ENCODE measurements at regions not wholly inside any gene's neighbourhood (a gene's known extent, or its start where the extent isn't known, plus 50 kb on each side); places are given as distances from the start of the nearest gene placed in this dataset.

DNA sequence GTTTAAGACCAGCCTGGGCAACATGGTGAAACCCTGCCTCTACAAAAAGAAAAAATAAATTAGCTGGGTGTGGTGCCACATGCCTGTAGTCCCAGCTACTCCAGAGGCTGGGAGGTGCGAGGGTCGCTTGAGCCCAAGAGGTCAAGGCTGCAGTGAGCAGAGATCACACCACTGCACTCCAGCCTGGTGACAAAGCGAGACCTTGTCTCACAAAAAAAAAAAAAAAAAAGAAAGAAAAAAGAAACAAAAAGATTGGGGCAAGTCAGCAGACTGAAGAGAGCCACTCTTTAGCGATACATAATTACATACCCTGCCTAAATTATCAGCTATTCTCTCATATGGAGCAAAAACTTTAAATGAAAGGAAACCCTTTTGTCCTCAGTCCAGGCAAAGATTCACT is 53.6 kb upstream of the MAP3K13 start (continued):
- TF ChIP-seq ZXDC (CRISPR knock-in tag; IDR thresholded peaks at IDR 0.05) (no peak), ZNF501 (CRISPR knock-in tag; IDR thresholded peaks at IDR 0.05) (peak; percentile 42; the same call in 1 of the 2 replicates), ZBTB42 (CRISPR knock-in tag; IDR thresholded peaks at IDR 0.05) (0 out of 2 replicates have a peak, but pooled peaks have one; percentile 26), ESRRA (CRISPR knock-in tag; IDR thresholded peaks at IDR 0.05; ENCODE audit: low read depth) (no peak), ZNF703 (CRISPR knock-in tag; IDR thresholded peaks at IDR 0.05; ENCODE audit: borderline replicate concordance) (no peak), ZNF24 (IDR thresholded peaks at IDR 0.05) (no peak), ZNF556 (CRISPR knock-in tag; IDR thresholded peaks at IDR 0.05; ENCODE audit: borderline replicate concordance) (no peak), BATF2 (CRISPR knock-in tag; IDR thresholded peaks at IDR 0.05) (no peak), ZNF232 (CRISPR knock-in tag; IDR thresholded peaks at IDR 0.05; ENCODE audit: borderline replicate concordance) (no peak), PCBP2 (optimal IDR thresholded peaks at IDR 0.05; ENCODE audit: low read depth, low read length, poor library complexity, severe bottlenecking) (no peak), GTF3A (CRISPR knock-in tag; conservative IDR thresholded peaks at IDR 0.05) (no peak), PBX3 (CRISPR knock-in tag; IDR thresholded peaks at IDR 0.05; ENCODE audit: borderline replicate concordance) (no peak), EP300 (IDR thresholded peaks at IDR 0.05; ENCODE audit: low read depth in 2 of 2, low read length in 2 of 2) (0 out of 4 replicates have a peak, but pooled peaks of 1 of the 2 experiments have one; percentile 4), EP300 (CRISPR knock-in tag; IDR thresholded peaks at IDR 0.05; ENCODE audit: borderline replicate concordance) (no peak), NAIF1 (CRISPR knock-in tag; IDR thresholded peaks at IDR 0.05; ENCODE audit: borderline replicate concordance) (no peak), ZBTB37 (CRISPR knock-in tag; IDR thresholded peaks at IDR 0.05) (no peak), ZNF432 (CRISPR knock-in tag; IDR thresholded peaks at IDR 0.05; ENCODE audit: borderline replicate concordance) (no peak), ZMYM4 (CRISPR knock-in tag; IDR thresholded peaks at IDR 0.05) (no peak), ATF4 (CRISPR knock-in tag; IDR thresholded peaks at IDR 0.05) (no peak)
- TF ChIP-seq, protein P1, sequence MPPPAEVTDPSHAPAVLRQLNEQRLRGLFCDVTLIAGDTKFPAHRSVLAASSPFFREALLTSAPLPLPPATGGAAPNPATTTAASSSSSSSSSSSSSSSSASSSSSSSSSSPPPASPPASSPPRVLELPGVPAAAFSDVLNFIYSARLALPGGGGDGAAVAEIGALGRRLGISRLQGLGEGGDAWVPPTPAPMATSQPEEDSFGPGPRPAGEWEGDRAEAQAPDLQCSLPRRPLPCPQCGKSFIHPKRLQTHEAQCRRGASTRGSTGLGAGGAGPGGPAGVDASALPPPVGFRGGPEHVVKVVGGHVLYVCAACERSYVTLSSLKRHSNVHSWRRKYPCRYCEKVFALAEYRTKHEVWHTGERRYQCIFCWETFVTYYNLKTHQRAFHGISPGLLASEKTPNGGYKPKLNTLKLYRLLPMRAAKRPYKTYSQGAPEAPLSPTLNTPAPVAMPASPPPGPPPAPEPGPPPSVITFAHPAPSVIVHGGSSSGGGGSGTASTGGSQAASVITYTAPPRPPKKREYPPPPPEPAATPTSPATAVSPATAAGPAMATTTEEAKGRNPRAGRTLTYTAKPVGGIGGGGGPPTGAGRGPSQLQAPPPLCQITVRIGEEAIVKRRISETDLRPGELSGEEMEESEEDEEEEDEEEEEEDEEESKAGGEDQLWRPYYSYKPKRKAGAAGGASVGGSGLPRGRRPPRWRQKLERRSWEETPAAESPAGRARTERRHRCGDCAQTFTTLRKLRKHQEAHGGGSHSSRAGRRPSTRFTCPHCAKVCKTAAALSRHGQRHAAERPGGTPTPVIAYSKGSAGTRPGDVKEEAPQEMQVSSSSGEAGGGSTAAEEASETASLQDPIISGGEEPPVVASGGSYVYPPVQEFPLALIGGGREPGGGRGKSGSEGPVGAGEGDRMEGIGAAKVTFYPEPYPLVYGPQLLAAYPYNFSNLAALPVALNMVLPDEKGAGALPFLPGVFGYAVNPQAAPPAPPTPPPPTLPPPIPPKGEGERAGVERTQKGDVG (CRISPR knock-in tag; IDR thresholded peaks at IDR 0.05; ENCODE audit: borderline replicate concordance): no peak

Data from HepG2 (cell line).